Psoas muscle (tissue), 7 donors: ENCODE measurements at regions not wholly inside any gene's neighbourhood (a gene's known extent, or its start where the extent isn't known, plus 50 kb on each side); places are given as distances from the start of the nearest gene placed in this dataset.

Source experiments
- ATAC-seq, 4 donors: fragments of 200-7000 bp; cut with Tn5 transposase; one replicate each; pipeline ENCODE4 v1.9.1; 2020; ENCODE audit warnings: moderate library complexity in 3 of 4, mild to moderate bottlenecking in 2 of 4
- DNase-seq, 2 donors: peaks; one replicate each; pipeline ENCODE4 v3.0.0-alpha.2; 2020
- H3K27ac ChIP-seq: fragments of 200-600 bp; one replicate; pipeline ENCODE4 v1.8.0; 2022
- H3K27me3 ChIP-seq, 3 donors: fragments of 200-600 bp in 1 of 3; one replicate each; pipeline versions ENCODE4 v1.6.1 to v1.8.0; 2013 to 2022; ENCODE audit warnings: low read length in 2 of 3, mild to moderate bottlenecking in 2 of 3, moderate library complexity in 1 of 3; ENCODE audit not compliant: insufficient read depth in 3 of 3
- H3K36me3 ChIP-seq, 2 donors: fragments of 200-600 bp in 1 of 2; one replicate each; pipeline versions ENCODE4 v1.6.1 to v1.8.0; 2013 to 2022; ENCODE audit warnings: low read depth in 1 of 2, mild to moderate bottlenecking in 1 of 2, moderate library complexity in 1 of 2; ENCODE audit not compliant: insufficient read depth in 1 of 2
- H3K4me1 ChIP-seq: fragments of 200-600 bp; one replicate; pipeline ENCODE4 v1.8.0; 2022
- H3K4me3 ChIP-seq: fragments of 200-600 bp; one replicate; pipeline ENCODE4 v1.8.0; 2022; ENCODE audit warnings: mild to moderate bottlenecking
- H3K9me3 ChIP-seq: fragments of 200-600 bp; one replicate; pipeline ENCODE4 v1.8.0; 2022
- WGBS, 3 donors: extraction: QIAGEN DNeasy Blood & Tissue Kit; methylation state at CpG; one replicate each; pipeline versions ENCODE4 v1.1.6 to v1.1.7; 2013; 5-methylcytosine and 5-hydroxymethylcytosine counted together
- intact Hi-C, 2 donors: fragments of 100-400 bp; cut with DNase I; formaldehyde crosslinking; loops; one replicate each; pipeline versions ENCODE4 v1.11.0 to v1.14.2; 2022
- TF ChIP-seq, protein P1 (sequence below): fragments of 200-600 bp; IDR thresholded peaks from one replicate; pipeline ENCODE4 v1.8.0; 2022; ENCODE audit warnings: antibody characterized with exemption
- donor health status: healthy with polysubstance abuse.
- donor health status: DM: no; HTN: no; CAD: no; lungs with moderate emphysema.
- donor health status: Bipolar disorder and iron deficiency.
- donor health status: healthy.
- donor health status: DM: yes; HTN: yes; CAD: no.
- donor health status: DM: no; HTN: no; CAD: no.
- donor health status: DM: yes; HTN: yes; CAD: no.

GRCh38 chr7:153838591-153838990, 213.6 kb upstream of the DPP6 start:
- TF ChIP-seq, protein P1, sequence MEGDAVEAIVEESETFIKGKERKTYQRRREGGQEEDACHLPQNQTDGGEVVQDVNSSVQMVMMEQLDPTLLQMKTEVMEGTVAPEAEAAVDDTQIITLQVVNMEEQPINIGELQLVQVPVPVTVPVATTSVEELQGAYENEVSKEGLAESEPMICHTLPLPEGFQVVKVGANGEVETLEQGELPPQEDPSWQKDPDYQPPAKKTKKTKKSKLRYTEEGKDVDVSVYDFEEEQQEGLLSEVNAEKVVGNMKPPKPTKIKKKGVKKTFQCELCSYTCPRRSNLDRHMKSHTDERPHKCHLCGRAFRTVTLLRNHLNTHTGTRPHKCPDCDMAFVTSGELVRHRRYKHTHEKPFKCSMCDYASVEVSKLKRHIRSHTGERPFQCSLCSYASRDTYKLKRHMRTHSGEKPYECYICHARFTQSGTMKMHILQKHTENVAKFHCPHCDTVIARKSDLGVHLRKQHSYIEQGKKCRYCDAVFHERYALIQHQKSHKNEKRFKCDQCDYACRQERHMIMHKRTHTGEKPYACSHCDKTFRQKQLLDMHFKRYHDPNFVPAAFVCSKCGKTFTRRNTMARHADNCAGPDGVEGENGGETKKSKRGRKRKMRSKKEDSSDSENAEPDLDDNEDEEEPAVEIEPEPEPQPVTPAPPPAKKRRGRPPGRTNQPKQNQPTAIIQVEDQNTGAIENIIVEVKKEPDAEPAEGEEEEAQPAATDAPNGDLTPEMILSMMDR: no peak
- WGBS, 3 donors: 26 to 35% (median 27%) methylated on average over 4 of the region's 4 CpGs

DNA sequence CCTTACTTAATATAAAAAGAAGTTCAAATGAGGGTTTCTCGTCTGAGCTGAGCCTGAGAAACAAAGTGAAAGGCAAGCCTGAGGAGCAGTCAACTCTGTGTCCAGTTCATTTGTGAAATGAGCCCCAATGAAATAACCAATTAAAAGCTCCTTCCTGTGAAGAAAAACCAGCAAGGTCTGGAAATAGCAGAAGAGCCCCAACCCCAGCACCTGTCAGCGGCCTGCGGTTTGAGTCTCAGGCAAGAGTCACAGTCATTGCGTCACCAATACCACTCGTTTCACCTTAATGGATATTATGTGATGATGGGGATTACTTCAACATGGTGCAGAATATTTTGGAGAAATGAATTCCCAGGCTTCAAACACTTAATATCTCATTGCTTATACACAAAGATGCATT, 211.3 kb upstream of the DPP6 start:
- TF ChIP-seq, protein P1: no peak
- DNase-seq (no peak), ATAC-seq (no peak)
- intact Hi-C loops: no loop called here
- H3K4me1 ChIP-seq: no peaks in the 10 kb centered on the region
- no peak overlapping the region for H3K4me3 ChIP-seq
- H3K9me3 ChIP-seq: peaks cover under 1% of the 10 kb centered on the region
- no peak overlapping the region for H3K27ac ChIP-seq
- WGBS, 3 donors: 73 to 81% (median 77%) methylated on average over 5 of the region's 5 CpGs
- no peaks in the 10 kb centered on the region for H3K27me3 ChIP-seq
- H3K36me3 ChIP-seq: no peaks in the 10 kb centered on the region

More at GRCh38 chr7:153838591-153838990, 213.6 kb upstream of the DPP6 start:
- intact Hi-C loops: no loop called here
- no peak overlapping the region for H3K4me3 ChIP-seq
- H3K27ac ChIP-seq: no peak overlapping the region
- H3K36me3 ChIP-seq: no peaks in the 10 kb centered on the region
- H3K9me3 ChIP-seq: no peaks in the 10 kb centered on the region
- DNase-seq (no peak), ATAC-seq (no peak)
- no peaks in the 10 kb centered on the region for H3K4me1 ChIP-seq
- H3K27me3 ChIP-seq: no peaks in the 10 kb centered on the region

DNA sequence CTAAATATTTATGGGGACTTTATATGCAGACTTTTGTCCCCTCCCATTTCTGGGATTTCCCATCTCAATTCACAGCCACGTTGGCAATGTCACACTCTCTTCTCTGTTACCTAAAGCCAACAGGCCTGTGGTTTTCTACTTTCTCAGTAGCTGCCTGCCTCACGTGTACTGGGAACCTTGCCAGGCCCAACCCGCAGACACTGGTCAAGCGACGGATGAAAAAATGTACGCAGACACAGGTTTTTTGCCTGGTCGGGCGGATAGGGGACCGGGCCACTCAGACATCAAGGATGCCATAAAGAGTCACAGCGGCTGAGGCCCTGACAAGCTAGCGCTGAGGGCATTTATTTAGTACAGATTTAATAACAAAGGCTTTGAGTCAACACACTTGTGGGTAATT, 204.4 kb upstream of the DPP6 start:
- Histone ChIP-seq H3K27me3 (peaks cover 0 to 3% (median 0%) of the 10 kb centered on the region in 3 donors), H3K27ac (no peak overlapping the region), H3K36me3 (no peaks in the 10 kb centered on the region), H3K4me1 (no peaks in the 10 kb centered on the region), H3K4me3 (no peak overlapping the region), H3K9me3 (peaks cover 5% of the 10 kb centered on the region)
- 74 to 82% (median 82%) methylated on average over 11 of the region's 11 CpGs for WGBS, 3 donors
- DNase-seq (no peak), ATAC-seq (no peak)
- TF ChIP-seq, protein P1: no peak
- intact Hi-C loops: no loop called here

DNA sequence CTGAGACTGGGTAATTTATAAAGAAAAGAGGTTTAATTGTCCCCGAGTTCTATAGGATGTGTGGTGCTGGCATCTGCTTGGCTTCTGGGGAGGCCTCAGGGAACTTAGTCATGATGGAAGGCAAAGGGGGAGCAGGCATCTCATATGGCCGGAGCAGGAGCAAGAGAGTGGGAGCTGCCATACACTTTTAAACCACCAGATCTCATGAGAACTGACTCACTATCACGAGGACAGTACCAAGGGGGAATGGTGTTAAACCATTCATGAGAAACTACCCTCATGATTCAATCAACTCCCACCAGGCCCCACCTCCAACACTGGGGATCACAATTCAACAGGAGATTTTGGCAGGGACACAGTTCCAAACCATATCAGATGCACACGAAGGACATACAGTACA, 199.9 kb upstream of the DPP6 start:
- H3K36me3 ChIP-seq: no peaks in the 10 kb centered on the region
- DNase-seq (no peak), ATAC-seq (no peak)
- TF ChIP-seq, protein P1: no peak
- 67 to 71% (median 70%) methylated on average over 4 of the region's 4 CpGs for WGBS, 3 donors
- no peak overlapping the region for H3K27ac ChIP-seq
- no peaks in the 10 kb centered on the region for H3K9me3 ChIP-seq
- H3K4me1 ChIP-seq: no peaks in the 10 kb centered on the region
- H3K4me3 ChIP-seq: no peak overlapping the region
- intact Hi-C loops: no loop called here
- peaks cover 0 to 3% (median 0%) of the 10 kb centered on the region in 3 donors for H3K27me3 ChIP-seq

- DNase-seq: no peak
Measured at GRCh38 chr7:153858355-153858754, 193.8 kb upstream of the DPP6 start.

More at GRCh38 chr7:153858355-153858754, 193.8 kb upstream of the DPP6 start:
- no peak overlapping the region for H3K27ac ChIP-seq
- H3K36me3 ChIP-seq: no peaks in the 10 kb centered on the region
- intact Hi-C loops: no loop called here
- H3K27me3 ChIP-seq: no peaks in the 10 kb centered on the region
- no peaks in the 10 kb centered on the region for H3K4me1 ChIP-seq
- no peak for ATAC-seq
- TF ChIP-seq, protein P1: no peak
- WGBS, 3 donors: 33 to 43% (median 38%) methylated on average over 4 of the region's 4 CpGs
- no peak overlapping the region for H3K4me3 ChIP-seq
- H3K9me3 ChIP-seq: peaks cover 3% of the 10 kb centered on the region
